Neuronal stem cell (in vitro differentiated cells): ENCODE measurements at regions not wholly inside any gene's neighbourhood (a gene's known extent, or its start where the extent isn't known, plus 50 kb on each side); places are given as distances from the start of the nearest gene placed in this dataset.

Experiments used
- DNase-seq: peaks from one replicate; pipeline ENCODE4 v3.0.0-alpha.2; 2013; ENCODE audit warnings: low spot score
- H2AFZ ChIP-seq: one replicate; pipeline ENCODE4 v1.6.1; 2013; ENCODE audit warnings: mild to moderate bottlenecking, low read length, inconsistent platforms
- H2AK5ac ChIP-seq: 2 replicates; pipeline ENCODE4 v1.6.1; 2013; ENCODE audit warnings: low read depth, mild to moderate bottlenecking, inconsistent platforms, low read length, moderate library complexity, mixed read lengths
- H2BK120ac ChIP-seq: 2 replicates; pipeline ENCODE4 v1.6.1; 2013; ENCODE audit warnings: low read depth, mild to moderate bottlenecking, inconsistent platforms, low read length, moderate library complexity, mixed read lengths
- H2BK12ac ChIP-seq: one replicate; pipeline ENCODE4 v1.6.1; 2013; ENCODE audit warnings: low read length, inconsistent platforms
- H2BK15ac ChIP-seq: 2 replicates; pipeline ENCODE4 v1.6.1; 2013; ENCODE audit warnings: mild to moderate bottlenecking, low read length, inconsistent platforms, mixed read lengths
- H2BK5ac ChIP-seq: one replicate; pipeline ENCODE4 v1.6.1; 2013; ENCODE audit warnings: inconsistent platforms, mild to moderate bottlenecking, low read length, moderate library complexity
- H3K14ac ChIP-seq: one replicate; pipeline ENCODE4 v1.6.1; 2013; ENCODE audit warnings: low read length, inconsistent platforms
- H3K18ac ChIP-seq: 2 replicates; pipeline ENCODE4 v1.6.1; 2013; ENCODE audit warnings: low read length, inconsistent platforms
- H3K23ac ChIP-seq: 2 replicates; pipeline ENCODE4 v1.6.1; 2013; ENCODE audit warnings: low read depth, mild to moderate bottlenecking, mixed read lengths, low read length, inconsistent platforms; ENCODE audit not compliant: poor library complexity
- H3K27ac ChIP-seq: replicated peaks from 3 replicates; pipeline ENCODE4 v1.5.1; 2013; ENCODE audit warnings: low read length, inconsistent platforms
- H3K27me3 ChIP-seq, 3 experiments: 2 replicates each; pipeline ENCODE4 v1.6.1; 2013; ENCODE audit warnings: low read length in 3 of 3, mild to moderate bottlenecking in 2 of 3, inconsistent platforms in 1 of 3, low read depth in 1 of 3, mixed read lengths in 1 of 3, moderate library complexity in 1 of 3; ENCODE audit not compliant: control insufficient read depth in 3 of 3, insufficient read depth in 3 of 3
- H3K36me3 ChIP-seq, 2 donors: replicated peaks in 1 of 2; 2 replicates each; pipeline ENCODE4 v1.6.1; 2013; ENCODE audit warnings: low read length in 2 of 2; ENCODE audit not compliant: control insufficient read depth in 2 of 2, insufficient read depth in 2 of 2
- H3K4ac ChIP-seq: 2 replicates; pipeline ENCODE4 v1.6.1; 2013; ENCODE audit warnings: inconsistent platforms, mild to moderate bottlenecking, low read length, moderate library complexity
- H3K4me1 ChIP-seq, 2 donors: 1 replicate in 1 of 2; 2 replicates in 1 of 2; pipeline ENCODE4 v1.6.1; 2013; ENCODE audit warnings: low read length in 2 of 2, low read depth in 1 of 2; ENCODE audit not compliant: control insufficient read depth in 2 of 2, insufficient read depth in 1 of 2
- H3K4me2 ChIP-seq: one replicate; pipeline ENCODE4 v1.6.1; 2013; ENCODE audit warnings: mild to moderate bottlenecking, low read length, inconsistent platforms; ENCODE audit not compliant: insufficient read depth, poor library complexity, severe bottlenecking
- H3K4me3 ChIP-seq, 2 donors: 2 replicates each; pipeline ENCODE4 v1.5.1; 2013; ENCODE audit warnings: low read length in 2 of 2, mild to moderate bottlenecking in 2 of 2, inconsistent platforms in 1 of 2, moderate library complexity in 1 of 2
- H3K79me1 ChIP-seq: one replicate; pipeline ENCODE4 v1.6.1; 2013; ENCODE audit warnings: low read depth, mild to moderate bottlenecking, inconsistent platforms, low read length, moderate library complexity
- H3K9ac ChIP-seq: one replicate; pipeline ENCODE4 v1.6.1; 2013; ENCODE audit warnings: mild to moderate bottlenecking, low read depth, low read length, inconsistent platforms; ENCODE audit not compliant: poor library complexity
- H3K9me3 ChIP-seq, 2 donors: replicated peaks in 1 of 2; 2 replicates each; pipeline versions ENCODE3 to v1.6.1; 2013; ENCODE audit warnings: low read length in 2 of 2, mild to moderate bottlenecking in 2 of 2, inconsistent platforms in 1 of 2, low read depth in 1 of 2, mixed read lengths in 1 of 2, moderate library complexity in 1 of 2; ENCODE audit not compliant: control insufficient read depth in 2 of 2, insufficient read depth in 1 of 2
- H4K8ac ChIP-seq: one replicate; pipeline ENCODE4 v1.6.1; 2013; ENCODE audit warnings: low read depth, mild to moderate bottlenecking, inconsistent platforms, low read length, moderate library complexity
- H4K91ac ChIP-seq: one replicate; pipeline ENCODE4 v1.6.1; 2013; ENCODE audit warnings: low read length, low read depth, mild to moderate bottlenecking, inconsistent platforms; ENCODE audit not compliant: poor library complexity
- WGBS, 2 donors: extraction: QIAGEN DNeasy Blood & Tissue Kit; methylation state at CpG; one replicate each; pipeline ENCODE4 v1.1.7; 2013; ENCODE audit warnings: missing lambda C conversion rate in 2 of 2, mixed read lengths in 1 of 2; ENCODE audit not compliant: insufficient read length in 2 of 2, insufficient replicate concordance in 1 of 2; ENCODE audit errors: extremely low coverage in 2 of 2; 5-methylcytosine and 5-hydroxymethylcytosine counted together

GRCh38 chr1:78247079-78247478 lies 201.3 kb downstream of the GIPC2 start:
- no peaks in the 10 kb centered on the region for H3K36me3 ChIP-seq
- no peaks in the 10 kb centered on the region for H3K27me3 ChIP-seq
- H3K9ac ChIP-seq: no peak overlapping the region
- H3K4me3 ChIP-seq: no peak overlapping the region
- H2AFZ ChIP-seq: no peak overlapping the region
- no peak overlapping the region for H2BK5ac ChIP-seq
- H2BK15ac ChIP-seq: no peak overlapping the region
- H2AK5ac ChIP-seq: no peak overlapping the region
- H3K14ac ChIP-seq: no peak overlapping the region
- H3K18ac ChIP-seq: no peak overlapping the region
- H3K23ac ChIP-seq: no peak overlapping the region
- no peak overlapping the region for H3K27ac ChIP-seq
- no CpG with 5 or more reads among the region's 2 CpGs for WGBS, 2 donors
- H2BK120ac ChIP-seq: no peak overlapping the region
- no peaks in the 10 kb centered on the region for H3K79me1 ChIP-seq
- H2BK12ac ChIP-seq: no peak overlapping the region
- no peak overlapping the region for H3K4ac ChIP-seq
- no peak overlapping the region for H4K8ac ChIP-seq
- H3K4me1 ChIP-seq: no peaks in the 10 kb centered on the region
- H4K91ac ChIP-seq: no peak overlapping the region
- H3K4me2 ChIP-seq: no peak overlapping the region
- DNase-seq: no peak
- H3K9me3 ChIP-seq: no peaks in the 10 kb centered on the region

DNA sequence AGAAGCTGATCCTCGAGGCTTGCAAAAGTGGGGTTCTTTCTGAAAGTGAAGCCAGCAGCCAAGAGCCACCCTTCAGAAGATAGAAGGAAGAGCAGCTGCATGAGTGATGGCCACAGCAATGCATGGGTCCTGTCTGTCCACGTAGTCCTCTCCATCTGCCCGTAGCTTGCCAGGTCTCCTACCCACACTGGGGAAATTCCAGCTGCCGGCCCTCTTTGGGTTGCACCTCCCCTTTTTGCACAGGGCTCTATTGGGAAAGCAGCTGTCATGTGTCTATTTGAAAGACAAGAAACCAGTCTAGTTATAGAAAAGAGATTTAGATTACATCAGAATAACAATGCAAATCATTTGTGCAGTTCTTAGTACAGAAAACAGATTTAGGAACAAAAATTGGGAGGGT lies 204.4 kb downstream of the GIPC2 start:
- Histone ChIP-seq H2AFZ (no peak overlapping the region), H3K4me3 (no peak overlapping the region), H2AK5ac (no peak overlapping the region), H3K4me2 (no peak overlapping the region), H3K18ac (no peak overlapping the region), H3K4me1 (no peaks in the 10 kb centered on the region), H2BK5ac (no peak overlapping the region), H3K9ac (no peak overlapping the region), H3K79me1 (no peaks in the 10 kb centered on the region), H3K23ac (no peak overlapping the region), H4K91ac (no peak overlapping the region), H2BK120ac (no peak overlapping the region), H3K9me3 (no peaks in the 10 kb centered on the region), H3K27ac (no peak overlapping the region), H2BK15ac (no peak overlapping the region), H3K14ac (no peak overlapping the region), H2BK12ac (no peak overlapping the region), H3K36me3 (no peaks in the 10 kb centered on the region), H3K4ac (no peak overlapping the region), H4K8ac (no peak overlapping the region), H3K27me3 (no peaks in the 10 kb centered on the region)
- no peak for DNase-seq
- WGBS, 2 donors: no CpG with 5 or more reads among the region's 4 CpGs

GRCh38 chr1:78254517-78254916 lies 208.8 kb downstream of the GIPC2 start:
- H4K91ac ChIP-seq: no peak overlapping the region
- H3K27ac ChIP-seq: no peak overlapping the region
- H2BK12ac ChIP-seq: no peak overlapping the region
- no peak for DNase-seq
- H2BK120ac ChIP-seq: no peak overlapping the region
- H3K4ac ChIP-seq: no peak overlapping the region
- H2BK15ac ChIP-seq: no peak overlapping the region
- no peaks in the 10 kb centered on the region for H3K36me3 ChIP-seq
- H3K14ac ChIP-seq: no peak overlapping the region
- H3K27me3 ChIP-seq: no peaks in the 10 kb centered on the region
- H2AFZ ChIP-seq: no peak overlapping the region
- H4K8ac ChIP-seq: no peak overlapping the region
- H3K9ac ChIP-seq: no peak overlapping the region
- no peaks in the 10 kb centered on the region for H3K9me3 ChIP-seq
- H3K18ac ChIP-seq: no peak overlapping the region
- H3K23ac ChIP-seq: no peak overlapping the region
- no peak overlapping the region for H3K4me3 ChIP-seq
- H3K79me1 ChIP-seq: no peaks in the 10 kb centered on the region
- no peak overlapping the region for H3K4me2 ChIP-seq
- no peak overlapping the region for H2AK5ac ChIP-seq
- H3K4me1 ChIP-seq: no peaks in the 10 kb centered on the region
- no peak overlapping the region for H2BK5ac ChIP-seq
- no CpG with 5 or more reads among the region's 3 CpGs for WGBS, 2 donors

- no CpG with 5 or more reads among the region's 2 CpGs for WGBS, 2 donors
- Histone ChIP-seq H4K91ac (no peak overlapping the region), H3K79me1 (no peaks in the 10 kb centered on the region), H3K36me3 (no peaks in the 10 kb centered on the region), H2AK5ac (no peak overlapping the region), H3K9me3 (no peaks in the 10 kb centered on the region), H2BK5ac (no peak overlapping the region), H3K23ac (no peak overlapping the region), H2BK15ac (no peak overlapping the region), H3K4me2 (no peak overlapping the region), H4K8ac (no peak overlapping the region), H2BK120ac (no peak overlapping the region), H3K27me3 (no peaks in the 10 kb centered on the region), H3K4ac (no peak overlapping the region), H2BK12ac (no peak overlapping the region), H3K27ac (no peak overlapping the region), H3K18ac (no peak overlapping the region), H3K4me3 (no peak overlapping the region), H3K9ac (no peak overlapping the region), H2AFZ (no peak overlapping the region), H3K14ac (no peak overlapping the region), H3K4me1 (no peaks in the 10 kb centered on the region)
- DNase-seq: no peak
These were observed 209.6 kb downstream of the GIPC2 start for GRCh38 chr1:78255383-78255782.
